Panc1 (cell line): ENCODE measurements at regions not wholly inside any gene's neighbourhood (a gene's known extent, or its start where the extent isn't known, plus 50 kb on each side); places are given as distances from the start of the nearest gene placed in this dataset.

ENCODE experiments used
- ATAC-seq: fragments of 200-7000 bp; cut with Tn5 transposase; 2 replicates; pipeline ENCODE4 v1.9.1; 2020; ENCODE audit warnings: mild to moderate bottlenecking, moderate library complexity
- BruUV-seq: library from RNA; stranded (reverse); fragments of 400-500 nt; replicated peaks from 2 replicates; lab custom pipeline; 2021; lab: Mats Ljungman, UMichigan
- CTCF ChIA-PET: fragments of 300-600 bp; sonication (Branson Sonifier 250); formaldehyde crosslinking; loops from one replicate; lab custom pipeline; 2022; ENCODE audit warnings: antibody characterized with exemption; lab: Charles Lee
- POLR2A ChIA-PET: fragments of 300-600 bp; sonication (Branson Sonifier 250); formaldehyde crosslinking; loops from one replicate; lab custom pipeline; 2022; ENCODE audit warnings: antibody characterized with exemption; lab: Charles Lee
- DNase-seq: peaks from one replicate; pipeline ENCODE4 v3.0.0-alpha.2; 2010; ENCODE audit warnings: low read depth, low spot score
- H3K27ac ChIP-seq: 2 replicates; pipeline ENCODE4 v1.5.1; 2011; ENCODE audit warnings: mild to moderate bottlenecking, low read length, inconsistent platforms
- H3K27me3 ChIP-seq: fragments of 200-500 bp; sonication (Bioruptor generic); 2 replicates; pipeline ENCODE4 v1.6.0; 2014; ENCODE audit warnings: low read length, inconsistent platforms; ENCODE audit not compliant: control insufficient read depth, insufficient read depth
- H3K36me3 ChIP-seq: fragments of 200-500 bp; sonication (Bioruptor generic); 2 replicates; pipeline ENCODE4 v1.5.1; 2014; ENCODE audit warnings: inconsistent platforms, mild to moderate bottlenecking, low read length, moderate library complexity; ENCODE audit not compliant: control insufficient read depth, insufficient read depth
- H3K4me1 ChIP-seq: 2 replicates; pipeline ENCODE4 v1.5.1; 2011; ENCODE audit warnings: inconsistent platforms, mild to moderate bottlenecking, low read length, moderate library complexity; ENCODE audit not compliant: control insufficient read depth, insufficient read depth
- H3K4me3 ChIP-seq, 2 experiments: 2 replicates each; pipeline ENCODE4 v1.5.1; 2011 to 2012; ENCODE audit warnings: low read depth in 2 of 2, low read length in 2 of 2, mild to moderate bottlenecking in 2 of 2, inconsistent platforms in 1 of 2, moderate library complexity in 1 of 2
- H3K9me3 ChIP-seq: fragments of 200-500 bp; sonication (Bioruptor generic); 2 replicates; pipeline ENCODE4 v1.5.1; 2014; ENCODE audit warnings: low read depth, mild to moderate bottlenecking, inconsistent platforms, low read length, moderate library complexity; ENCODE audit not compliant: control insufficient read depth, insufficient read depth
- POLR2AphosphoS5 ChIP-seq: IDR thresholded peaks from 2 replicates; pipeline ENCODE4 v1.6.1; 2012; ENCODE audit warnings: mild to moderate bottlenecking, low read depth, low read length, moderate library complexity
- REST ChIP-seq, 2 experiments: IDR thresholded peaks; 2 replicates each; pipeline ENCODE4 v1.6.1; 2011 to 2012; ENCODE audit warnings: low read depth in 2 of 2, control low read depth in 1 of 2, low read length in 1 of 2, mild to moderate bottlenecking in 1 of 2, moderate library complexity in 1 of 2; ENCODE audit not compliant: insufficient read depth in 1 of 2
- SIN3A ChIP-seq: IDR thresholded peaks from 2 replicates; pipeline ENCODE4 v1.6.1; 2012; ENCODE audit warnings: low read depth, mild to moderate bottlenecking, low read length, moderate library complexity, borderline replicate concordance; ENCODE audit not compliant: insufficient read depth
- TCF7L2 ChIP-seq: IDR thresholded peaks from 2 replicates; pipeline ENCODE4 v1.6.1; 2011; ENCODE audit warnings: mild to moderate bottlenecking, low read depth, low read length, inconsistent platforms
- in situ Hi-C: cut with HindIII; loops from 2 replicates; pipeline ENCODE4 v1.10.0; 2016; ENCODE audit warnings: low sequenced_read_pairs, low pct_unique_long_range_greater_than_20kb
- intact Hi-C: fragments of 100-400 bp; cut with micrococcal nuclease; formaldehyde crosslinking; loops from one replicate; pipeline ENCODE4 v1.10.0; 2022; ENCODE audit not compliant: unreplicated experiment
- TF ChIP-seq, protein P1 (sequence below): fragments of 450-650 bp; IDR thresholded peaks from 2 replicates; pipeline ENCODE4 v1.5.1; 2017; ENCODE audit warnings: mild to moderate bottlenecking

- Histone ChIP-seq H3K27ac (no peak overlapping the region), H3K4me3 (no peak overlapping the region), H3K4me1 (no peaks in the 10 kb centered on the region), H3K9me3 (no peaks in the 10 kb centered on the region), H3K27me3 (peaks cover 28% of the 10 kb centered on the region), H3K36me3 (no peaks in the 10 kb centered on the region)
- no TSS peak for BruUV-seq
- in situ Hi-C loops = no loop called here
- ATAC-seq = no peak
- TF ChIP-seq TCF7L2 (no peak), REST (IDR thresholded peaks at IDR 0.05; ENCODE audit: insufficient read depth in 1 of 2, low read depth in 2 of 2, low read length in 1 of 2) (no peak), SIN3A (no peak), POLR2AphosphoS5 (no peak)
- TF ChIP-seq, protein P1, sequence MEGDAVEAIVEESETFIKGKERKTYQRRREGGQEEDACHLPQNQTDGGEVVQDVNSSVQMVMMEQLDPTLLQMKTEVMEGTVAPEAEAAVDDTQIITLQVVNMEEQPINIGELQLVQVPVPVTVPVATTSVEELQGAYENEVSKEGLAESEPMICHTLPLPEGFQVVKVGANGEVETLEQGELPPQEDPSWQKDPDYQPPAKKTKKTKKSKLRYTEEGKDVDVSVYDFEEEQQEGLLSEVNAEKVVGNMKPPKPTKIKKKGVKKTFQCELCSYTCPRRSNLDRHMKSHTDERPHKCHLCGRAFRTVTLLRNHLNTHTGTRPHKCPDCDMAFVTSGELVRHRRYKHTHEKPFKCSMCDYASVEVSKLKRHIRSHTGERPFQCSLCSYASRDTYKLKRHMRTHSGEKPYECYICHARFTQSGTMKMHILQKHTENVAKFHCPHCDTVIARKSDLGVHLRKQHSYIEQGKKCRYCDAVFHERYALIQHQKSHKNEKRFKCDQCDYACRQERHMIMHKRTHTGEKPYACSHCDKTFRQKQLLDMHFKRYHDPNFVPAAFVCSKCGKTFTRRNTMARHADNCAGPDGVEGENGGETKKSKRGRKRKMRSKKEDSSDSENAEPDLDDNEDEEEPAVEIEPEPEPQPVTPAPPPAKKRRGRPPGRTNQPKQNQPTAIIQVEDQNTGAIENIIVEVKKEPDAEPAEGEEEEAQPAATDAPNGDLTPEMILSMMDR = no peak
- no peak for DNase-seq
- CTCF ChIA-PET = no interaction called here
- POLR2A ChIA-PET = no interaction called here
- intact Hi-C loops = no loop called here
Observed at GRCh38 chr11:32030875-32031503, 59.9 kb upstream of the RCN1 start.

GRCh38 chr11:32029721-32030120 is 61.2 kb upstream of the RCN1 start:
- POLR2A ChIA-PET = interaction anchor here (0.7 kb wide), 1 partner anchor 73 kb away, joined by 3 read pairs; no protein-coding TSS in a partner anchor
- ATAC-seq (no peak), DNase-seq (no peak)
- Histone ChIP-seq H3K27ac (no peak overlapping the region), H3K4me1 (no peaks in the 10 kb centered on the region), H3K27me3 (peaks cover 27% of the 10 kb centered on the region), H3K4me3 (no peak overlapping the region), H3K36me3 (no peaks in the 10 kb centered on the region), H3K9me3 (no peaks in the 10 kb centered on the region)
- in situ Hi-C loops (no loop called here), intact Hi-C loops (no loop called here)
- BruUV-seq = no TSS peak
- CTCF ChIA-PET = no interaction called here
- TF ChIP-seq SIN3A (no peak), POLR2AphosphoS5 (no peak), TCF7L2 (no peak)

DNA sequence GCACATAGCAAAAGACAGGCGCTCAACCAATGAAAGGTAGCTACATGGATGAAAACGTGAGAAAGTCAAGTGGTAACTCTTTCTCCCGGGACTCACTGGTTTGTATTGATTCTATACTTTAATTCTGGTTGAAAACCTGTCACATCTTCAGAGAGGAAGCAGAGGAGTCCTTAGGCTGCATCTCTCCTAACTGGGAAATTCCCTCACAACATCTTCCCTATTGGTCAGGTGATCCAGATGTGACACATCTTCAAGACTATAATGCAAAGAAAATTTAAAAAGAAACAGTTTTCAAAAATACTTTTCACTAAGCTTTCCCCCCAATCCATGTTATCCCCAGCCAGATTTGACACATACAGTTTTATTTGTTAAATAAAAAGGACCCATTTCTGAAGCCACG is 62.7 kb upstream of the RCN1 start:
- Histone ChIP-seq H3K27me3 (peaks cover 18% of the 10 kb centered on the region), H3K4me3 (no peak overlapping the region), H3K27ac (no peak overlapping the region), H3K4me1 (no peaks in the 10 kb centered on the region), H3K9me3 (no peaks in the 10 kb centered on the region), H3K36me3 (no peaks in the 10 kb centered on the region)
- in situ Hi-C loops (no loop called here), intact Hi-C loops (no loop called here)
- POLR2A ChIA-PET = no interaction called here
- DNase-seq (no peak), ATAC-seq (no peak)
- CTCF ChIA-PET = no interaction called here
- no TSS peak for BruUV-seq
- TF ChIP-seq POLR2AphosphoS5 (no peak), TCF7L2 (no peak), SIN3A (no peak), REST (IDR thresholded peaks at IDR 0.05; ENCODE audit: insufficient read depth in 1 of 2, low read depth in 2 of 2, low read length in 1 of 2) (no peak)
- TF ChIP-seq, protein P1 = no peak
